ENCODE measurements at regions not wholly inside any gene's neighbourhood (a gene's known extent, or its start where the extent isn't known, plus 50 kb on each side); places are given as distances from the start of the nearest gene placed in this dataset.

- TF ChIP-seq CTCF (IDR thresholded peaks at IDR 0.05) (no peak), POLR2A (IDR thresholded peaks at IDR 0.05) (no peak)
Observed at GRCh38 chr12:63292471-63293221, 141.6 kb upstream of the AVPR1A start.
